GM12878 (cell line): ENCODE measurements at regions not wholly inside any gene's neighbourhood (a gene's known extent, or its start where the extent isn't known, plus 50 kb on each side); places are given as distances from the start of the nearest gene placed in this dataset.
"Not testable (repeated sequence)": the region's sequence is repeated elsewhere in the genome, so short reads cannot be mapped to it uniquely, and the experiment has no call there.

Experiments
- ATAC-seq: fragments of 200-7000 bp; cut with Tn5 transposase; 3 replicates; pipeline ENCODE4 v1.9.1; 2020; ENCODE audit warnings: mild to moderate bottlenecking, moderate library complexity
- BruUV-seq: library from RNA; stranded (reverse); fragments of 400-500 nt; replicated peaks from 2 replicates; lab custom pipeline; 2021; lab: Mats Ljungman, UMichigan
- CTCF ChIA-PET: fragments of 300-600 bp; sonication (Branson Sonifier 250); formaldehyde crosslinking; extraction: SDS; loops from one replicate; lab custom pipeline; 2021; ENCODE audit warnings: inconsistent platforms; lab: Yijun Ruan, JAX
- POLR2A ChIA-PET: fragments of 350-600 bp; formaldehyde crosslinking; extraction: SDS; loops from one replicate; lab custom pipeline; 2021; ENCODE audit warnings: inconsistent platforms; lab: Charles Lee
- RAD21 ChIA-PET: fragments of 300-600 bp; sonication (Branson Sonifier 250); formaldehyde crosslinking; loops from one replicate; lab custom pipeline; 2023; ENCODE audit warnings: antibody characterized with exemption; ENCODE audit not compliant: unreplicated experiment; lab: Charles Lee
- SMC1A ChIA-PET: fragments of 300-600 bp; sonication (Branson Sonifier 250); formaldehyde crosslinking; loops from one replicate; lab custom pipeline; 2023; ENCODE audit not compliant: unreplicated experiment, uncharacterized antibody; lab: Charles Lee
- DNase-seq: peaks from one replicate; pipeline ENCODE4 v3.0.0-alpha.2; 2011; ENCODE audit warnings: low read depth, low spot score
- FAIRE-seq: peaks from 3 replicates; lab custom pipeline; 2011; peaks lifted over from hg19 to GRCh38; lab: Jason Lieb, UNC
- H2AFZ ChIP-seq: 2 replicates; pipeline ENCODE4 v1.6.0; 2011; ENCODE audit warnings: low read depth, low read length, control low read depth; ENCODE audit not compliant: control insufficient read depth
- H3K27ac ChIP-seq: 2 replicates; pipeline ENCODE4 v1.5.1; 2011; ENCODE audit warnings: control low read depth; ENCODE audit not compliant: control insufficient read depth, insufficient read depth
- H3K27me3 ChIP-seq, 2 experiments: replicated peaks in 1 of 2; 2 replicates each; pipeline versions ENCODE4 v1.6.0 to v1.6.1; 2011; ENCODE audit warnings: low read length in 1 of 2; ENCODE audit not compliant: control insufficient read depth in 2 of 2, insufficient read depth in 2 of 2
- H3K36me3 ChIP-seq, 2 experiments: 2 replicates each; pipeline ENCODE4 v1.5.1; 2011; ENCODE audit warnings: low read length in 1 of 2; ENCODE audit not compliant: control insufficient read depth in 2 of 2, insufficient read depth in 2 of 2
- H3K4me1 ChIP-seq: 2 replicates; pipeline ENCODE4 v1.6.1; 2011; ENCODE audit warnings: mild to moderate bottlenecking, low read length, moderate library complexity, mixed read lengths; ENCODE audit not compliant: control insufficient read depth, insufficient read depth
- H3K4me2 ChIP-seq: 2 replicates; pipeline ENCODE4 v1.6.0; 2011; ENCODE audit warnings: control low read depth; ENCODE audit not compliant: control insufficient read depth, insufficient read depth
- H3K4me3 ChIP-seq: fragments of 200-600 bp; sonication (generic); 2 replicates; pipeline ENCODE4 v1.5.1; 2016
- H3K79me2 ChIP-seq: 2 replicates; pipeline ENCODE4 v1.6.0; 2011; ENCODE audit warnings: low read length; ENCODE audit not compliant: control insufficient read depth, insufficient read depth
- H3K9ac ChIP-seq: 2 replicates; pipeline ENCODE4 v1.8.0; 2011; ENCODE audit warnings: low read length, control low read depth, mixed read lengths; ENCODE audit not compliant: control insufficient read depth, insufficient read depth
- H3K9me3 ChIP-seq: replicated peaks from 3 replicates; pipeline ENCODE4 v1.5.1; 2011; ENCODE audit warnings: mild to moderate bottlenecking, low read length; ENCODE audit not compliant: control insufficient read depth, insufficient read depth
- H4K20me1 ChIP-seq: 2 replicates; pipeline ENCODE4 v1.6.0; 2011; ENCODE audit not compliant: control insufficient read depth, insufficient read depth
- ATF2 ChIP-seq: IDR thresholded peaks from 2 replicates; pipeline ENCODE4 v1.6.1; 2012; ENCODE audit warnings: low read length, inconsistent platforms
- BHLHE40 ChIP-seq, 2 experiments: fragments of 450-650 bp in 1 of 2; IDR thresholded peaks; 2 replicates each; pipeline ENCODE4 v1.6.1; 2011 to 2017; ENCODE audit warnings: low read depth in 2 of 2, borderline replicate concordance in 1 of 2, improper control_type of control experiment in 1 of 2, low read length in 1 of 2, mild to moderate bottlenecking in 1 of 2
- ETV6 ChIP-seq, 2 experiments: fragments of 450-650 bp in 1 of 2; IDR thresholded peaks in 1 of 2; conservative IDR thresholded peaks in 1 of 2; 2 replicates each; pipeline ENCODE4 v1.6.1; 2014; ENCODE audit warnings: antibody characterized with exemption in 1 of 2, borderline replicate concordance in 1 of 2, low read depth in 1 of 2, mild to moderate bottlenecking in 1 of 2, moderate library complexity in 1 of 2
- MXI1 ChIP-seq: fragments of 150-350 bp; IDR thresholded peaks from 2 replicates; pipeline ENCODE4 v1.6.1; 2011; ENCODE audit warnings: low read depth, mild to moderate bottlenecking, inconsistent platforms, low read length, improper control_type of control experiment
- NFYA ChIP-seq: IDR thresholded peaks from 2 replicates; pipeline ENCODE4 v1.6.1; 2011; ENCODE audit warnings: low read depth, mild to moderate bottlenecking, low read length, improper control_type of control experiment, borderline replicate concordance
- NR2C2 ChIP-seq: IDR thresholded peaks from 2 replicates; pipeline ENCODE4 v1.6.1; 2011; ENCODE audit warnings: borderline replicate concordance, low read depth; ENCODE audit not compliant: control insufficient read depth, insufficient read length
- POLR2AphosphoS5 ChIP-seq: IDR thresholded peaks from 2 replicates; pipeline ENCODE4 v1.6.1; 2011; ENCODE audit warnings: mild to moderate bottlenecking, low read length, inconsistent platforms
- RBBP5 ChIP-seq: fragments of 200-600 bp; sonication (generic); conservative IDR thresholded peaks from 2 replicates; pipeline ENCODE4 v1.6.1; 2016
- SMAD5 ChIP-seq: IDR thresholded peaks from 2 replicates; pipeline ENCODE4 v1.6.1; 2016; ENCODE audit warnings: antibody characterized with exemption, low read depth
- TARDBP ChIP-seq: IDR thresholded peaks from 2 replicates; pipeline ENCODE4 v1.6.1; 2016; ENCODE audit warnings: borderline replicate concordance
- YY1 ChIP-seq: IDR thresholded peaks from 2 replicates; pipeline ENCODE4 v1.6.1; 2011; ENCODE audit warnings: low read depth, mild to moderate bottlenecking, low read length
- ZNF274 ChIP-seq: IDR thresholded peaks from one replicate; pipeline ENCODE4 v1.8.0; 2011; ENCODE audit not compliant: insufficient read length, insufficient read depth
- ZNF384 ChIP-seq: IDR thresholded peaks from 2 replicates; pipeline ENCODE4 v1.6.1; 2012; ENCODE audit warnings: low read depth, mild to moderate bottlenecking, low read length, improper control_type of control experiment, borderline replicate concordance
- WGBS: methylation state at CpG from one replicate; pipeline ENCODE4 v1.1.6; 2016; ENCODE audit warnings: low lambda C conversion rate; ENCODE audit not compliant: insufficient replicate concordance, insufficient coverage; ENCODE audit errors: missing lambda C conversion rate; 5-methylcytosine and 5-hydroxymethylcytosine counted together
- in situ Hi-C: fragments of 300-500 bp; cut with MboI; formaldehyde crosslinking; loops from 9 replicates; pipeline ENCODE4 v1.14.3; 2018; ENCODE audit warnings: mixed read lengths
- intact Hi-C: fragments of 100-400 bp; cut with micrococcal nuclease; formaldehyde crosslinking; loops from one replicate; pipeline ENCODE4 v1.14.2; 2022; ENCODE audit not compliant: unreplicated experiment

- TF ChIP-seq ATF2 (peak; percentile 67), NFYA (no peak), BHLHE40 (IDR thresholded peaks at IDR 0.05; ENCODE audit: borderline replicate concordance in 1 of 2, low read depth in 2 of 2, low read length in 1 of 2) (peak; percentile 52 to 69; a peak in 2 of 4 replicates), ZNF384 (peak; percentile 49; the same call in 1 of the 2 replicates), ZNF274 (no peak), TARDBP (no peak), NR2C2 (no peak), MXI1 (no peak), RBBP5 (no peak), POLR2AphosphoS5 (no peak), ETV6 (conservative IDR thresholded peaks at IDR 0.05 in 1 of 2, IDR thresholded peaks at IDR 0.05 in 1 of 2; ENCODE audit: borderline replicate concordance in 1 of 2, low read depth in 1 of 2) (no peak)
These were observed 110.5 kb downstream of the ANXA3 start (continued) for GRCh38 chr4:78661921-78662521.

- in situ Hi-C loops = no loop called here
- H3K79me2 ChIP-seq = no peaks in the 10 kb centered on the region
- 96% methylated on average over 1 of the region's 1 CpG for whole genome bisulfite sequencing
- H4K20me1 ChIP-seq = no peaks in the 10 kb centered on the region
- BruUV-seq = no TSS peak
- H3K27me3 ChIP-seq = peaks cover 0 to 1% of the 10 kb centered on the region in 2 experiments; a peak in 1 of 4 replicates
- CTCF ChIA-PET = interaction anchor here (0.6 to 3.3 kb wide), 4 partner anchors 9 to 146 kb away, joined by 3 to 13 read pairs (median 4); no protein-coding TSS in a partner anchor
- peak overlapping the region; percentile 94 for H3K4me2 ChIP-seq
- no peak for ATAC-seq
- POLR2A ChIA-PET = no interaction called here
- no peaks in the 10 kb centered on the region for H3K9me3 ChIP-seq
- H3K27ac ChIP-seq = no peak overlapping the region
- TF ChIP-seq YY1 (no peak), SMAD5 (no peak)
- TF ChIP-seq, all 136 proteins: peak for 0
- no peak for DNase-seq
- Histone ChIP-seq H3K4me1 (peaks cover 29% of the 10 kb centered on the region), H3K4me3 (no peak overlapping the region), H3K36me3 (no peaks in the 10 kb centered on the region), H3K9ac (no peak overlapping the region), H2AFZ (no peak overlapping the region)
- no peak for FAIRE-seq
- SMC1A ChIA-PET = interaction anchor here (1.0 to 6.9 kb wide), 16 partner anchors 9 to 202 kb away, joined by 3 to 79 read pairs (median 7); no protein-coding TSS in a partner anchor
- RAD21 ChIA-PET = interaction anchor here (1.0 to 2.2 kb wide), 5 partner anchors 17 to 201 kb away, joined by 3 to 15 read pairs (median 5); no protein-coding TSS in a partner anchor
- intact Hi-C loops = loop anchor here (1.0 to 5.0 kb wide), 4 partner anchors 49 to 200 kb away; partner anchors contain the start of gene BMP2K
These were observed 111.1 kb downstream of the ANXA3 start for GRCh38 chr4:78662658-78663057.

GRCh38 chr4:78664296-78664695, 111.9 kb upstream of the BMP2K start:
- in situ Hi-C loops, H3K79me2 ChIP-seq, BruUV-seq, H3K9ac ChIP-seq, H3K36me3 ChIP-seq, H3K4me3 ChIP-seq, DNase-seq, ATAC-seq, H4K20me1 ChIP-seq, POLR2A ChIA-PET, H2AFZ ChIP-seq, H3K4me2 ChIP-seq, H3K9me3 ChIP-seq, FAIRE-seq, H3K27ac ChIP-seq, H3K27me3 ChIP-seq: not testable (repeated sequence)
- CTCF ChIA-PET = interaction anchor here (0.6 to 1.2 kb wide), 2 partner anchors 43 to 113 kb away, joined by 3 to 4 read pairs; no protein-coding TSS in a partner anchor
- SMC1A ChIA-PET = interaction anchor here (1.5 to 1.7 kb wide), 3 partner anchors 11 to 20 kb away, joined by 3 to 6 read pairs (median 4); no protein-coding TSS in a partner anchor
- RAD21 ChIA-PET = interaction anchor here (1.0 to 1.6 kb wide), 2 partner anchors 38 to 199 kb away, joined by 3 read pairs; no protein-coding TSS in a partner anchor
- WGBS = 97% methylated on average over 5 of the region's 5 CpGs
- intact Hi-C loops = loop anchor here (5.0 kb wide), 2 partner anchors 113 to 198 kb away; partner anchors contain the start of gene BMP2K
- H3K4me1 ChIP-seq = peaks cover 27% of the 10 kb centered on the region
